Lower leg skin (tissue), 4 donors: ENCODE measurements at regions not wholly inside any gene's neighbourhood (a gene's known extent, or its start where the extent isn't known, plus 50 kb on each side); places are given as distances from the start of the nearest gene placed in this dataset.

Experiments
- DNase-seq, 2 donors: peaks; one replicate each; pipeline ENCODE4 v3.0.0-alpha.2; 2019; ENCODE audit warnings: low spot score in 2 of 2
- H3K4me3 ChIP-seq: fragments of 200-600 bp; sonication (generic); 2 replicates; pipeline ENCODE4 v1.5.1; 2017; ENCODE audit warnings: mild to moderate bottlenecking, low read depth; ENCODE audit not compliant: poor library complexity, severe bottlenecking
- POLR2A ChIP-seq, 2 donors: fragments of 450-650 bp; IDR thresholded peaks; one replicate each; pipeline ENCODE4 v1.6.1; 2016 to 2017; ENCODE audit warnings: antibody characterized with exemption in 2 of 2, mild to moderate bottlenecking in 1 of 2, moderate library complexity in 1 of 2
- WGBS, 2 donors: methylation state at CpG; one replicate each; pipeline ENCODE4 v1.1.5; 2018; 5-methylcytosine and 5-hydroxymethylcytosine counted together
- intact Hi-C: fragments of 100-400 bp; cut with DNase I; formaldehyde crosslinking; loops from one replicate; pipeline ENCODE4 v1.15.0; 2023; ENCODE audit warnings: low total_unique reads
- TF ChIP-seq, protein P1 (sequence below), 3 donors: fragments of 450-650 bp; IDR thresholded peaks; one replicate each; pipeline ENCODE4 v1.5.1; 2016; ENCODE audit warnings: antibody characterized with exemption in 3 of 3, mild to moderate bottlenecking in 3 of 3, moderate library complexity in 2 of 3

DNA sequence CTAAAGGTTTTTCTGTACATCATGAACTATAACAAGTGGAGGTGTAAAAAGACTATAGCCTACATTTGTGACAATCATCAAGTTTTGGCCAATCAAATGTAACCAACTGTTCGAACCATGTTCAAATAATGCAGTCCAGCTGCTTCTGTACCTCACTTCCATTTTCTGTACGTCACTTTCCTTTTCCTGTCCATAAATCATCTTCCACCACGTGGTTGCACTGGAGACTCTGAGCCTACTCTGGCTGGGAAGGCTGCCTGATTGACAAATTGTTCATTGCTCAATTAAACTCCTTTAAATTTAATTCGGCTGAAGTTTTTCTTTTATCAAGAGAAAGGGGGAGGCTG is 270.4 kb upstream of the JARID2 start:
- intact Hi-C loops = no loop called here
- H3K4me3 ChIP-seq = no peak overlapping the region
- no peak for TF ChIP-seq POLR2A (IDR thresholded peaks at IDR 0.05)
- DNase-seq = no peak
- 38 to 40% methylated on average over 4 of the region's 4 CpGs for WGBS, 2 donors

DNA sequence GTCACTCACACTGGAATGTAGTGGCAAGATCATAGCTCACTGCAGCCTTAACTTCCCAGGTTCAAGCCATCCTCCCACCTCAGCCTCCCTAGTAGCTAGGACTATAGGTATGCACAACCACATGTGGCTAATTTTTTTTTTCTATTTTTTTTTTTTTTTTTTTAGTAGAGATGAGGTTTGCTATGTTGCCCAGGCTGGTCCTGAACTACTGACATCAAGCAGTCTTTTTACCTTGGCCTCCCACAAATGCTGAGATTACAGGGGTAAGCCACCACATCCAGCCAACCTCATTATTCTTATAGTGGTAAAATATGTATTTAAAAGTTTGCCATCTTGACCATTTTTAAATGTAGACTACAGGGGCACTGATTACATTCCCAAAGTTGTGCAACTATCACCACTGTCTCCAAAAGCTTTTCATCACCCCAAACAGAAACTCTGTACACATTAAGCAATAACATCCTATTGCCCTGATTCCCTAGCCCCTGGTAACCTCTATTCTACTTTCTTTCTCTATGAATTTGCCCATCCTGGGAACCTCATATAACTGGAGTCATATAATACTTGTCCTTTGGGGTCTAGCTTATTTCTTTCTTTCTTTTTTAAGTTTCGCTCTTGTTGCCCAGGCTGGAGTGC is 268.0 kb upstream of the JARID2 start:
- no peak for DNase-seq
- no peak overlapping the region for H3K4me3 ChIP-seq
- TF ChIP-seq, protein P1, sequence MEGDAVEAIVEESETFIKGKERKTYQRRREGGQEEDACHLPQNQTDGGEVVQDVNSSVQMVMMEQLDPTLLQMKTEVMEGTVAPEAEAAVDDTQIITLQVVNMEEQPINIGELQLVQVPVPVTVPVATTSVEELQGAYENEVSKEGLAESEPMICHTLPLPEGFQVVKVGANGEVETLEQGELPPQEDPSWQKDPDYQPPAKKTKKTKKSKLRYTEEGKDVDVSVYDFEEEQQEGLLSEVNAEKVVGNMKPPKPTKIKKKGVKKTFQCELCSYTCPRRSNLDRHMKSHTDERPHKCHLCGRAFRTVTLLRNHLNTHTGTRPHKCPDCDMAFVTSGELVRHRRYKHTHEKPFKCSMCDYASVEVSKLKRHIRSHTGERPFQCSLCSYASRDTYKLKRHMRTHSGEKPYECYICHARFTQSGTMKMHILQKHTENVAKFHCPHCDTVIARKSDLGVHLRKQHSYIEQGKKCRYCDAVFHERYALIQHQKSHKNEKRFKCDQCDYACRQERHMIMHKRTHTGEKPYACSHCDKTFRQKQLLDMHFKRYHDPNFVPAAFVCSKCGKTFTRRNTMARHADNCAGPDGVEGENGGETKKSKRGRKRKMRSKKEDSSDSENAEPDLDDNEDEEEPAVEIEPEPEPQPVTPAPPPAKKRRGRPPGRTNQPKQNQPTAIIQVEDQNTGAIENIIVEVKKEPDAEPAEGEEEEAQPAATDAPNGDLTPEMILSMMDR (IDR thresholded peaks at IDR 0.05) = no peak
- no peak for TF ChIP-seq POLR2A (IDR thresholded peaks at IDR 0.05)
- intact Hi-C loops = no loop called here
- WGBS, 2 donors = 100% methylated on average over 1 of the region's 1 CpG

DNA sequence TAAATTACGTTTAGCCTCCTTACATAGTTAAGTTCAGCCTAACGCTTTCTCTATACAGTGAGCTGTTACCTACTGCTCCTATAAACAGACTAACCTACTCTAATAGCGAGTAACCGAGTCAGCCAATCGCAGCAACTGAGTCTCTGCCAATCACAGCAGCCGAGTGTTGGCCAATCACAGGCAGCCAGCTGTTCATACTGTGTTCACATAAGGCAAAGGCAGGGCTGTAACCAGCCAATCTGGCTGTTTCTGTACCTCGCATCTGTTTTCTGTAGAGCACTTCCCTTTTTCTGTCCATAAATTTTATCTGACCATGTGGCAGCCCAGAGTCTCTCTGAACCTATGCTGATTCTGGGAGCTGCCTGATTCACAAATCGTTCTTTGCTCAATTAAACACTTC is 263.9 kb upstream of the JARID2 start:
- intact Hi-C loops = no loop called here
- TF ChIP-seq, protein P1 (IDR thresholded peaks at IDR 0.05) = no peak
- no peak for TF ChIP-seq POLR2A (IDR thresholded peaks at IDR 0.05)
- DNase-seq = no peak
- H3K4me3 ChIP-seq = no peak overlapping the region
- WGBS, 2 donors = 73 to 81% methylated on average over 8 of the region's 8 CpGs

DNA sequence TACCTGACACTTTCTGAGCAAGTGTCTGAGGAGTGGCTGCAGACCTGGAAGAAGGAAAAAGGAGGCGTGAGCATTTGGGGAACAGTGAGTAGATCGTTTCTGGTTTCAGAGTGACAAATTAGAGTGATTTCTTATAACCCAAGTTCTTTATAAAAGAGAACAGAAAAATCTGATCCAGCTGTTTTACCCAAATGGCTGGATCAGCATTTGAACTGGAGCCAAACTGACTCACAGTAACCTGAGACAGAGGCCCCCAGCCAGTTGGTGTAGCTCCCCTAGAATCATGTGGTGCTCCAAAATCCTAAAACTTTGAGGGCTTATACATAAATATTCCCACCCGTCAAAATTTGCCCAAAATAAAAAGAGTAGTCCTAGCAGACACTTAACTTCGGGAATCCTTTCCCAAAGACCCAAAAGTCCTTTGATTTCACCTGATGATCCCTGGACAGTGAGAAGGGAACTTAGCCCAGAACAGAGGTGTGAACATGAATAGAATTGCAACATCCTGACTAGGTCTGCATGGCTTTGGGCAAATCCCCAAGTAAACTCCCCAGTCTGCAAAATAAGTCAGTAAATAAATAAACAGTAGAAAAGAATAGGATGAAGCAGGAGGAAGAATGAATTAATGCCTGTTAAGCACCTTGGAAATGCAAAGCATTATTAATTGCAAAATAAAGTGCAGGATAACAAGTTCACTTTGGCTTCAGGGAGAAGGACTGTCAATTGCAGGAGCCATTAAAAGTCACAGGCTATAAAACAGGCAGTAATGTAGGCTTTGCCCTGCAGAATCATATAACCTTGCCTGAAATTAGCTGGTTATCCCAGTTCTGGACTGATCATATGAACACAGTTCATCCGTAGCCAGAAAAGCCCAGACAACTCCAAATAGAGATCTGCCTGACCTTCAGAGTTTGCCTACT is 262.0 kb upstream of the JARID2 start:
- TF ChIP-seq, protein P1 (IDR thresholded peaks at IDR 0.05) = no peak
- TF ChIP-seq POLR2A (IDR thresholded peaks at IDR 0.05) = no peak
- WGBS, 2 donors = 64 to 65% methylated on average over 5 of the region's 5 CpGs
- intact Hi-C loops = no loop called here
- no peak for DNase-seq
- H3K4me3 ChIP-seq = no peak overlapping the region

DNA sequence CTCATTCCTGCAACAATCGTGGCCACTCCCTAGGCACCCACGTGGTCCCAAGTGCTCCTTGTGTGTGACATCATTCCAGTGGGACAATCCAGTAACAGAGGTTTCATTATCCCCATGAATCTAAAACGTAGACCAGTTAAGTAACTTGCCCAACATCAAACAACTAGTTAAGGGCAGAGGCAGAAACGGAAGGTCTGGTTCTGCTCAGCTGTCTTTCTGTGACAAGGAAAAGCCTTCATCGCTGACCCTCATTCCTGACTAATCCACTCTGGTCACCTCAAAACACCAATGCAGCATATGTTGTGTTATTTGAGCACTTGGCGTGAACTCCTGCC is 261.4 kb upstream of the JARID2 start:
- 43 to 52% methylated on average over 6 of the region's 6 CpGs for WGBS, 2 donors
- intact Hi-C loops = no loop called here
- TF ChIP-seq, protein P1 (IDR thresholded peaks at IDR 0.05) = no peak
- no peak for TF ChIP-seq POLR2A (IDR thresholded peaks at IDR 0.05)
- DNase-seq = peak in 1 of 2 donors; percentile 18
- H3K4me3 ChIP-seq = no peak overlapping the region

DNA sequence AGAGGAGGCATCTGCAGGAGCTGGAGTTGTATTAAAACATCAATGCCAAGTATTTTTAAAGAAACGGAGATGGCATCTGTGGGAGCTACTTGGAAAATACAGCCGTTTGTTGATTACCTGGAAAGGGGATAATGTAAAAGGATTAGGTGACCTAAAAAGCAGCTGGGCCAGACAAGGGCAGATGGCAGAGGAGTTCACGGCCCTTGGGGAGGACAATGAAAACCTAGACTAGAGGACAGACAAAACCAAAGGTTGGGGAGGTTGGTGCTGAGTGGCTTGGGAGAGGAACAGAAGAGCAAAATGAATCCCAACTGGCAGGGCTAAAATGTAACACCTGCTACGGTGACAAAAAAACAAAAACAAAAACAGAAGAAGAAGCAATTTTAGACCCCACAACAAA is 260.5 kb upstream of the JARID2 start:
- no peak overlapping the region for H3K4me3 ChIP-seq
- 78 to 85% methylated on average over 4 of the region's 4 CpGs for WGBS, 2 donors
- TF ChIP-seq, protein P1 (IDR thresholded peaks at IDR 0.05) = no peak
- no peak for TF ChIP-seq POLR2A (IDR thresholded peaks at IDR 0.05)
- intact Hi-C loops = no loop called here
- DNase-seq = peak in 1 of 2 donors; percentile 40
